H1 (cell line): ENCODE measurements at regions not wholly inside any gene's neighbourhood (a gene's known extent, or its start where the extent isn't known, plus 50 kb on each side); places are given as distances from the start of the nearest gene placed in this dataset.

Experiments used
- CTCF ChIA-PET: fragments of 300-600 bp; sonication (Branson Sonifier 250); formaldehyde crosslinking; loops from one replicate; lab custom pipeline; 2021; ENCODE audit not compliant: partially characterized antibody; lab: Charles Lee
- POLR2A ChIA-PET: fragments of 300-600 bp; sonication (Branson Sonifier 250); formaldehyde crosslinking; loops from one replicate; lab custom pipeline; 2021; ENCODE audit warnings: inconsistent platforms; ENCODE audit not compliant: partially characterized antibody; lab: Charles Lee
- DNase-seq, 2 experiments: peaks; one replicate each; pipeline versions ENCODE4 v3.0.0 to v3.0.0-alpha.2; 2010 to 2022; ENCODE audit warnings: low spot score in 2 of 2, low read depth in 1 of 2, mixed read lengths in 1 of 2
- FAIRE-seq: peaks from 2 replicates; lab custom pipeline; 2011; peaks lifted over from hg19 to GRCh38; lab: Jason Lieb, UNC
- H2AFZ ChIP-seq: 2 replicates; pipeline ENCODE4 v1.8.1; 2012; ENCODE audit warnings: low read length, inconsistent platforms
- H2AK5ac ChIP-seq: 2 replicates; pipeline ENCODE4 v1.6.1; 2013; ENCODE audit warnings: low read depth, low read length
- H2BK120ac ChIP-seq: replicated peaks from 2 replicates; pipeline ENCODE3; 2013; ENCODE audit warnings: low read depth, low read length, inconsistent platforms
- H2BK12ac ChIP-seq: 2 replicates; pipeline ENCODE4 v1.6.1; 2013; ENCODE audit warnings: low read depth, low read length
- H2BK15ac ChIP-seq: 2 replicates; pipeline ENCODE4 v1.6.1; 2013; ENCODE audit warnings: low read length
- H2BK20ac ChIP-seq: 2 replicates; pipeline ENCODE4 v1.6.1; 2013; ENCODE audit warnings: low read length
- H2BK5ac ChIP-seq: 2 replicates; pipeline ENCODE4 v1.6.1; 2013; ENCODE audit warnings: low read depth, low read length
- H3K14ac ChIP-seq: 2 replicates; pipeline ENCODE4 v1.6.1; 2013; ENCODE audit warnings: inconsistent platforms; ENCODE audit not compliant: insufficient read length
- H3K18ac ChIP-seq: 2 replicates; pipeline ENCODE4 v1.6.1; 2013; ENCODE audit warnings: low read length; ENCODE audit errors: extremely low read depth
- H3K23ac ChIP-seq: 2 replicates; pipeline ENCODE4 v1.6.1; 2013; ENCODE audit warnings: inconsistent platforms; ENCODE audit not compliant: insufficient read length
- H3K23me2 ChIP-seq: 2 replicates; pipeline ENCODE4 v1.6.1; 2013; ENCODE audit warnings: low read depth, low read length
- H3K27ac ChIP-seq: 2 replicates; pipeline ENCODE4 v1.6.1; 2011; ENCODE audit warnings: low read depth, low read length, inconsistent platforms
- H3K27me3 ChIP-seq, 4 experiments: replicated peaks in 1 of 4; 1 replicate in 1 of 4; 2 replicates in 3 of 4; pipeline versions ENCODE4 v1.6.1 to v1.8.1; 2011 to 2013; ENCODE audit warnings: low read length in 3 of 4, mild to moderate bottlenecking in 3 of 4, inconsistent platforms in 2 of 4, mixed read lengths in 2 of 4, moderate library complexity in 1 of 4; ENCODE audit not compliant: control insufficient read depth in 3 of 4, insufficient read depth in 3 of 4; ENCODE audit errors: extremely low read depth in 1 of 4
- H3K36me3 ChIP-seq, 4 experiments: 2 replicates each; pipeline versions ENCODE4 v1.6.1 to v1.8.1; 2011 to 2013; ENCODE audit warnings: mild to moderate bottlenecking in 4 of 4, low read length in 3 of 4, moderate library complexity in 2 of 4, control low read depth in 1 of 4, inconsistent platforms in 1 of 4; ENCODE audit not compliant: insufficient read depth in 4 of 4, control insufficient read depth in 2 of 4
- H3K4ac ChIP-seq: replicated peaks from 2 replicates; pipeline ENCODE3; 2013; ENCODE audit warnings: low read length, low read depth, mixed read lengths, inconsistent platforms; ENCODE audit not compliant: insufficient read length
- H3K4me1 ChIP-seq, 4 experiments: replicated peaks in 1 of 4; 1 replicate in 1 of 4; 2 replicates in 3 of 4; pipeline versions ENCODE4 v1.6.1 to v1.8.1; 2011 to 2013; ENCODE audit warnings: low read length in 3 of 4, inconsistent platforms in 2 of 4, mixed read lengths in 1 of 4; ENCODE audit not compliant: insufficient read depth in 4 of 4, control insufficient read depth in 3 of 4
- H3K4me2 ChIP-seq, 2 experiments: 2 replicates each; pipeline versions ENCODE4 v1.6.1 to v1.8.1; 2011 to 2013; ENCODE audit warnings: low read depth in 2 of 2, low read length in 2 of 2, control low read depth in 1 of 2, inconsistent platforms in 1 of 2, mild to moderate bottlenecking in 1 of 2; ENCODE audit not compliant: insufficient read depth in 1 of 2
- H3K4me3 ChIP-seq, 4 experiments: fragments of 200-600, 300-600 bp in 1 of 4; sonication (generic), shearing (Covaris generic), sonication (Bioruptor Twin) in 1 of 4; 2 replicates each; pipeline versions ENCODE4 v1.5.1 to v1.8.1; 2011 to 2016; ENCODE audit warnings: low read length in 4 of 4, low read depth in 3 of 4, control low read depth in 2 of 4, inconsistent platforms in 2 of 4, mild to moderate bottlenecking in 2 of 4, mixed read lengths in 1 of 4, moderate library complexity in 1 of 4; ENCODE audit not compliant: insufficient read depth in 2 of 4; ENCODE audit errors: extremely low read depth in 1 of 4
- H3K56ac ChIP-seq: replicated peaks from 2 replicates; pipeline ENCODE3; 2013; ENCODE audit warnings: low read depth, mild to moderate bottlenecking, mixed read lengths, low read length, inconsistent platforms; ENCODE audit not compliant: insufficient read length
- H3K79me1 ChIP-seq: 2 replicates; pipeline ENCODE4 v1.6.1; 2013; ENCODE audit warnings: low read depth, low read length, control low read depth
- H3K79me2 ChIP-seq, 2 experiments: 2 replicates each; pipeline versions ENCODE4 v1.6.1 to v1.8.1; 2012 to 2013; ENCODE audit warnings: low read length in 2 of 2, mild to moderate bottlenecking in 2 of 2, inconsistent platforms in 1 of 2; ENCODE audit not compliant: insufficient read depth in 2 of 2, control insufficient read depth in 1 of 2
- H3K9ac ChIP-seq, 4 experiments: replicated peaks in 1 of 4; 1 replicate in 1 of 4; 2 replicates in 3 of 4; pipeline versions ENCODE4 v1.6.1 to v1.8.1; 2011 to 2013; ENCODE audit warnings: low read depth in 3 of 4, low read length in 3 of 4, control low read depth in 2 of 4, mild to moderate bottlenecking in 2 of 4, moderate library complexity in 2 of 4, inconsistent platforms in 1 of 4; ENCODE audit errors: extremely low read depth in 1 of 4
- H3K9me3 ChIP-seq, 2 experiments: 2 replicates each; pipeline versions ENCODE4 v1.6.1 to v1.8.1; 2012 to 2013; ENCODE audit warnings: mild to moderate bottlenecking in 2 of 2, moderate library complexity in 2 of 2, control low read depth in 1 of 2, inconsistent platforms in 1 of 2, low read depth in 1 of 2, low read length in 1 of 2, mixed read lengths in 1 of 2; ENCODE audit not compliant: insufficient read depth in 2 of 2
- H4K20me1 ChIP-seq, 2 experiments: replicated peaks in 1 of 2; 2 replicates each; pipeline versions ENCODE3 to v1.8.1; 2011 to 2013; ENCODE audit warnings: inconsistent platforms in 2 of 2, low read length in 2 of 2, mild to moderate bottlenecking in 1 of 2; ENCODE audit not compliant: insufficient read depth in 2 of 2, control insufficient read depth in 1 of 2
- H4K5ac ChIP-seq: 2 replicates; pipeline ENCODE4 v1.6.1; 2013; ENCODE audit warnings: low read length, low read depth, mixed read lengths, inconsistent platforms; ENCODE audit not compliant: insufficient read length
- H4K8ac ChIP-seq: 2 replicates; pipeline ENCODE4 v1.8.0; 2013; ENCODE audit warnings: mild to moderate bottlenecking, moderate library complexity, low read length, inconsistent platforms; ENCODE audit not compliant: insufficient read depth; ENCODE audit errors: extremely low read depth
- H4K91ac ChIP-seq: replicated peaks from 2 replicates; pipeline ENCODE3; 2013; ENCODE audit warnings: low read length, mixed read lengths, inconsistent platforms; ENCODE audit not compliant: insufficient read length
- BCL11A ChIP-seq, 2 experiments: IDR thresholded peaks; one replicate each; pipeline ENCODE4 v1.6.1; 2011; ENCODE audit warnings: low read depth in 2 of 2, low read length in 2 of 2, mild to moderate bottlenecking in 2 of 2
- CBX5 ChIP-seq: fragments of 300-800, 300-1000 bp; sonication (generic); IDR thresholded peaks from 2 replicates; pipeline ENCODE4 v1.7.1; 2016; ENCODE audit warnings: antibody characterized with exemption, low read length, low read depth
- CHD1 ChIP-seq: IDR thresholded peaks from 2 replicates; pipeline ENCODE4 v1.6.1; 2012; ENCODE audit warnings: low read depth, low read length, improper control_type of control experiment
- CREB1 ChIP-seq: IDR thresholded peaks from 2 replicates; pipeline ENCODE4 v1.6.1; 2012; ENCODE audit warnings: inconsistent platforms
- CTBP2 ChIP-seq: IDR thresholded peaks from 2 replicates; pipeline ENCODE4 v1.7.0; 2011; ENCODE audit warnings: borderline replicate concordance, mild to moderate bottlenecking, moderate library complexity, mixed read lengths, low read length; ENCODE audit not compliant: insufficient read depth, insufficient read length
- FOSL1 ChIP-seq: IDR thresholded peaks from 2 replicates; pipeline ENCODE4 v1.6.1; 2011; ENCODE audit warnings: mild to moderate bottlenecking, low read depth, low read length, moderate library complexity; ENCODE audit not compliant: insufficient read depth
- POLR2AphosphoS5 ChIP-seq: IDR thresholded peaks from 2 replicates; pipeline ENCODE4 v1.6.1; 2011; ENCODE audit warnings: low read depth, low read length
- RXRA ChIP-seq: IDR thresholded peaks from 2 replicates; pipeline ENCODE4 v1.6.1; 2011; ENCODE audit warnings: low read depth, mild to moderate bottlenecking, low read length, moderate library complexity; ENCODE audit not compliant: insufficient read depth
- SP4 ChIP-seq: IDR thresholded peaks from 2 replicates; pipeline ENCODE4 v1.6.1; 2012; ENCODE audit warnings: low read length, inconsistent platforms
- whole genome bisulfite sequencing, 2 experiments: shearing (Covaris generic) in 1 of 2; methylation state at CpG; one replicate each; pipeline versions ENCODE4 v1.1.6 to v1.1.7; 2013 to 2015; ENCODE audit warnings: low lambda C conversion rate in 2 of 2, mixed read lengths in 2 of 2, inconsistent platforms in 1 of 2, low coverage in 1 of 2, missing lambda C conversion rate in 1 of 2; ENCODE audit not compliant: insufficient replicate concordance in 2 of 2, insufficient coverage in 1 of 2, insufficient read length in 1 of 2; ENCODE audit errors: extremely low coverage in 1 of 2, missing lambda C conversion rate in 1 of 2; 5-methylcytosine and 5-hydroxymethylcytosine counted together

DNA sequence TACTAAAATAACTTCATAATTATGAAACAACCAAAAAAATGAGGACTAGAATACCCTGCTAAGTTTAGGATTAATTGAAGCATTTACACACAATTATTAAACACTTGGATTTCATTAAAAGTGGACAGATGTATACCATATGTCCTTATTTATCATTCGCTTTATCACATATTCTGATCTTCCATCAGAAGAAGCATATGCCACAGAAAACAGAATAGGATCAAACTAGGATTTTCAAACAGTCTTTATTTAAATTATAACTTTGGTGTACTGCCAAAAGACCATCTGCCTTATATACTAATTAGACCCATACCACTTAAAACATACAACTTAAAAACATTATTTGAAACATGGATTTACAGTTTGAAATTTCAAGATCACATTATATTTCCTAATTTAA is 727.1 kb upstream of the KLHL1 start:
- Histone ChIP-seq H4K20me1 (no peaks in the 10 kb centered on the region), H3K23ac (no peak overlapping the region), H3K4me3 (no peak overlapping the region), H2BK15ac (no peak overlapping the region), H2BK5ac (no peak overlapping the region), H3K79me1 (no peaks in the 10 kb centered on the region), H3K9me3 (no peaks in the 10 kb centered on the region), H3K56ac (no peak overlapping the region), H2AK5ac (no peak overlapping the region), H3K27ac (no peak overlapping the region), H3K4me1 (no peaks in the 10 kb centered on the region), H3K79me2 (no peaks in the 10 kb centered on the region), H3K36me3 (no peaks in the 10 kb centered on the region)
- no peak for FAIRE-seq
- 76% methylated on average over 1 of the region's 1 CpG; no CpG with 5 or more reads in 1 of the 2 experiments for WGBS, 2 experiments
- CTCF ChIA-PET: no interaction called here
- TF ChIP-seq CHD1 (no peak), FOSL1 (no peak), CBX5 (no peak), CTBP2 (no peak), RXRA (no peak), SP4 (no peak), POLR2AphosphoS5 (no peak), BCL11A (IDR thresholded peaks at IDR 0.05; ENCODE audit: low read depth in 2 of 2, low read length in 2 of 2) (no peak), CREB1 (no peak)
- TF ChIP-seq, all 59 proteins: peak for 0
- Histone ChIP-seq H2BK120ac (no peak overlapping the region), H2BK12ac (no peak overlapping the region), H4K91ac (no peak overlapping the region), H3K14ac (no peak overlapping the region), H3K27me3 (no peaks in the 10 kb centered on the region), H2AFZ (no peak overlapping the region), H3K18ac (no peak overlapping the region), H3K4me2 (no peak overlapping the region), H4K8ac (no peak overlapping the region), H3K23me2 (no peaks in the 10 kb centered on the region), H4K5ac (no peak overlapping the region), H3K4ac (no peak overlapping the region), H3K9ac (no peak overlapping the region), H2BK20ac (no peak overlapping the region)
- no peak for DNase-seq
- POLR2A ChIA-PET: no interaction called here
